ENCODE measurements at regions not wholly inside any gene's neighbourhood (a gene's known extent, or its start where the extent isn't known, plus 50 kb on each side); places are given as distances from the start of the nearest gene placed in this dataset.

DNA sequence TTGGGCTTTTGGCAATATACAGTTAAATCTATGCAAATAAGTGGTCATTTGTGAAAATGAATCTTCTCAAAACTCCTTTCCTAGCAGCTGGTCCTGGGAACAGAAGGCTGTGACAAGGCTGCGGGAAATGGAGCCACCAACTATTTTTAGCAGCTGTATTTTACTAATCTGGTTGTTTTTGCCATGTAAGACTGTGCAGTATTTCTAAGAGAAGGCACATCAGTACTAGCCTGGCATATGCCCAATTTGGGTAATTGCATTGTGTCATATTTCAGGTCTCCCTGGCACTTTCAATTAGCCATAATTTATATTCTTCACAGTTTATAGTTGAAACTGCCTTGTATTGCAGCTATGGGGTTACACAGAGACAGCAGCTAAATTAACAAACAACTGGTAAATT is 109.6 kb downstream of the MANEA start (continued):
- TF ChIP-seq, protein P1, sequence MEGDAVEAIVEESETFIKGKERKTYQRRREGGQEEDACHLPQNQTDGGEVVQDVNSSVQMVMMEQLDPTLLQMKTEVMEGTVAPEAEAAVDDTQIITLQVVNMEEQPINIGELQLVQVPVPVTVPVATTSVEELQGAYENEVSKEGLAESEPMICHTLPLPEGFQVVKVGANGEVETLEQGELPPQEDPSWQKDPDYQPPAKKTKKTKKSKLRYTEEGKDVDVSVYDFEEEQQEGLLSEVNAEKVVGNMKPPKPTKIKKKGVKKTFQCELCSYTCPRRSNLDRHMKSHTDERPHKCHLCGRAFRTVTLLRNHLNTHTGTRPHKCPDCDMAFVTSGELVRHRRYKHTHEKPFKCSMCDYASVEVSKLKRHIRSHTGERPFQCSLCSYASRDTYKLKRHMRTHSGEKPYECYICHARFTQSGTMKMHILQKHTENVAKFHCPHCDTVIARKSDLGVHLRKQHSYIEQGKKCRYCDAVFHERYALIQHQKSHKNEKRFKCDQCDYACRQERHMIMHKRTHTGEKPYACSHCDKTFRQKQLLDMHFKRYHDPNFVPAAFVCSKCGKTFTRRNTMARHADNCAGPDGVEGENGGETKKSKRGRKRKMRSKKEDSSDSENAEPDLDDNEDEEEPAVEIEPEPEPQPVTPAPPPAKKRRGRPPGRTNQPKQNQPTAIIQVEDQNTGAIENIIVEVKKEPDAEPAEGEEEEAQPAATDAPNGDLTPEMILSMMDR (conservative IDR thresholded peaks at IDR 0.05; ENCODE audit: low read depth in 2 of 2) = no peak

DNA sequence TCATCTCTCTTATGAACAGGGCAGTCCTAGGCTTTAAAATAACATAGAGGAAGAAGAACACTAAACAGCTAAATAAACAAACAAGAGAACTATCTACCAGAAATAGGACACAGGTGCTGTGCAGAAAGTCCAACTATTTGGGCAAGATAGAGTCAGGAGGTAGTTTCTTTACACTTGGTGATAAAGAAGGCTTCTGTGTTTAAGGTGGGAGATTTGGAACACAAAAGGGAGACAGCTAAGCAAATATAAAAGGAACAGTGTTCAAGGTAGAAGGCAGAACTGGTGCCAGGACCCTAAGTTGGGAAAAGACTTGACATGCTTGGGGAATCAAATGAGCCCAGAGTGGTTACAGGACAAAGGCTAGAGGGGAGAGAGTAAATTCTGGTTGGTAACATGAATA is 110.5 kb downstream of the MANEA start:
- Mint-ChIP-seq H3K4me1 (peaks cover 31% of the 10 kb centered on the region), H3K27me3 (ENCODE audit: insufficient read depth, low read depth, poor library complexity) (no peaks in the 10 kb centered on the region)
- no peak for ATAC-seq

More for the DNA sequence above, 110.5 kb downstream of the MANEA start:
- no peaks in the 10 kb centered on the region for H3K27me3 ChIP-seq (ENCODE audit: insufficient read depth)
- no peak for DNase-seq (ENCODE audit: low spot score)
- no peaks in the 10 kb centered on the region for H4K20me1 ChIP-seq (replicated peaks; ENCODE audit: insufficient read depth)
- Mint-ChIP-seq H3K4me3 (no peak overlapping the region), H3K27ac (no peak overlapping the region), H3K9me3 (no peaks in the 10 kb centered on the region), H3K36me3 (ENCODE audit: low read depth) (no peaks in the 10 kb centered on the region)
- H3K79me2 ChIP-seq (replicated peaks; ENCODE audit: insufficient read depth) = no peaks in the 10 kb centered on the region
- H3K4me1 ChIP-seq (ENCODE audit: insufficient read depth) = peaks cover 17% of the 10 kb centered on the region
- H3K36me3 ChIP-seq (ENCODE audit: insufficient read depth) = no peaks in the 10 kb centered on the region
- H2AFZ ChIP-seq = peak overlapping the region; percentile 15; the same call in 1 of the 2 replicates
- TF ChIP-seq, protein P2, sequence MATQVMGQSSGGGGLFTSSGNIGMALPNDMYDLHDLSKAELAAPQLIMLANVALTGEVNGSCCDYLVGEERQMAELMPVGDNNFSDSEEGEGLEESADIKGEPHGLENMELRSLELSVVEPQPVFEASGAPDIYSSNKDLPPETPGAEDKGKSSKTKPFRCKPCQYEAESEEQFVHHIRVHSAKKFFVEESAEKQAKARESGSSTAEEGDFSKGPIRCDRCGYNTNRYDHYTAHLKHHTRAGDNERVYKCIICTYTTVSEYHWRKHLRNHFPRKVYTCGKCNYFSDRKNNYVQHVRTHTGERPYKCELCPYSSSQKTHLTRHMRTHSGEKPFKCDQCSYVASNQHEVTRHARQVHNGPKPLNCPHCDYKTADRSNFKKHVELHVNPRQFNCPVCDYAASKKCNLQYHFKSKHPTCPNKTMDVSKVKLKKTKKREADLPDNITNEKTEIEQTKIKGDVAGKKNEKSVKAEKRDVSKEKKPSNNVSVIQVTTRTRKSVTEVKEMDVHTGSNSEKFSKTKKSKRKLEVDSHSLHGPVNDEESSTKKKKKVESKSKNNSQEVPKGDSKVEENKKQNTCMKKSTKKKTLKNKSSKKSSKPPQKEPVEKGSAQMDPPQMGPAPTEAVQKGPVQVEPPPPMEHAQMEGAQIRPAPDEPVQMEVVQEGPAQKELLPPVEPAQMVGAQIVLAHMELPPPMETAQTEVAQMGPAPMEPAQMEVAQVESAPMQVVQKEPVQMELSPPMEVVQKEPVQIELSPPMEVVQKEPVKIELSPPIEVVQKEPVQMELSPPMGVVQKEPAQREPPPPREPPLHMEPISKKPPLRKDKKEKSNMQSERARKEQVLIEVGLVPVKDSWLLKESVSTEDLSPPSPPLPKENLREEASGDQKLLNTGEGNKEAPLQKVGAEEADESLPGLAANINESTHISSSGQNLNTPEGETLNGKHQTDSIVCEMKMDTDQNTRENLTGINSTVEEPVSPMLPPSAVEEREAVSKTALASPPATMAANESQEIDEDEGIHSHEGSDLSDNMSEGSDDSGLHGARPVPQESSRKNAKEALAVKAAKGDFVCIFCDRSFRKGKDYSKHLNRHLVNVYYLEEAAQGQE (IDR thresholded peaks at IDR 0.05; ENCODE audit: unreplicated experiment) = no peak
- TF ChIP-seq CREB1 (CRISPR knock-in tag; IDR thresholded peaks at IDR 0.05; ENCODE audit: low read depth) (no peak), JUNB (IDR thresholded peaks at IDR 0.05; ENCODE audit: unreplicated experiment) (no peak), POLR2AphosphoS5 (IDR thresholded peaks at IDR 0.05; ENCODE audit: low read depth) (no peak), EZH2phosphoT487 (IDR thresholded peaks at IDR 0.05; ENCODE audit: unreplicated experiment) (no peak), ZNF114 (CRISPR knock-in tag; IDR thresholded peaks at IDR 0.05) (no peak), EZH2 (IDR thresholded peaks at IDR 0.05; ENCODE audit: low read depth, unreplicated experiment) (no peak), NANOG (IDR thresholded peaks at IDR 0.05; ENCODE audit: borderline replicate concordance) (no peak), ZNF331 (CRISPR knock-in tag; IDR thresholded peaks at IDR 0.05; ENCODE audit: low read depth) (no peak), STAT1 (IDR thresholded peaks at IDR 0.05; ENCODE audit: unreplicated experiment) (no peak)
- TF ChIP-seq, protein P1 (conservative IDR thresholded peaks at IDR 0.05; ENCODE audit: low read depth in 2 of 2) = no peak
- TF ChIP-seq, protein P3, sequence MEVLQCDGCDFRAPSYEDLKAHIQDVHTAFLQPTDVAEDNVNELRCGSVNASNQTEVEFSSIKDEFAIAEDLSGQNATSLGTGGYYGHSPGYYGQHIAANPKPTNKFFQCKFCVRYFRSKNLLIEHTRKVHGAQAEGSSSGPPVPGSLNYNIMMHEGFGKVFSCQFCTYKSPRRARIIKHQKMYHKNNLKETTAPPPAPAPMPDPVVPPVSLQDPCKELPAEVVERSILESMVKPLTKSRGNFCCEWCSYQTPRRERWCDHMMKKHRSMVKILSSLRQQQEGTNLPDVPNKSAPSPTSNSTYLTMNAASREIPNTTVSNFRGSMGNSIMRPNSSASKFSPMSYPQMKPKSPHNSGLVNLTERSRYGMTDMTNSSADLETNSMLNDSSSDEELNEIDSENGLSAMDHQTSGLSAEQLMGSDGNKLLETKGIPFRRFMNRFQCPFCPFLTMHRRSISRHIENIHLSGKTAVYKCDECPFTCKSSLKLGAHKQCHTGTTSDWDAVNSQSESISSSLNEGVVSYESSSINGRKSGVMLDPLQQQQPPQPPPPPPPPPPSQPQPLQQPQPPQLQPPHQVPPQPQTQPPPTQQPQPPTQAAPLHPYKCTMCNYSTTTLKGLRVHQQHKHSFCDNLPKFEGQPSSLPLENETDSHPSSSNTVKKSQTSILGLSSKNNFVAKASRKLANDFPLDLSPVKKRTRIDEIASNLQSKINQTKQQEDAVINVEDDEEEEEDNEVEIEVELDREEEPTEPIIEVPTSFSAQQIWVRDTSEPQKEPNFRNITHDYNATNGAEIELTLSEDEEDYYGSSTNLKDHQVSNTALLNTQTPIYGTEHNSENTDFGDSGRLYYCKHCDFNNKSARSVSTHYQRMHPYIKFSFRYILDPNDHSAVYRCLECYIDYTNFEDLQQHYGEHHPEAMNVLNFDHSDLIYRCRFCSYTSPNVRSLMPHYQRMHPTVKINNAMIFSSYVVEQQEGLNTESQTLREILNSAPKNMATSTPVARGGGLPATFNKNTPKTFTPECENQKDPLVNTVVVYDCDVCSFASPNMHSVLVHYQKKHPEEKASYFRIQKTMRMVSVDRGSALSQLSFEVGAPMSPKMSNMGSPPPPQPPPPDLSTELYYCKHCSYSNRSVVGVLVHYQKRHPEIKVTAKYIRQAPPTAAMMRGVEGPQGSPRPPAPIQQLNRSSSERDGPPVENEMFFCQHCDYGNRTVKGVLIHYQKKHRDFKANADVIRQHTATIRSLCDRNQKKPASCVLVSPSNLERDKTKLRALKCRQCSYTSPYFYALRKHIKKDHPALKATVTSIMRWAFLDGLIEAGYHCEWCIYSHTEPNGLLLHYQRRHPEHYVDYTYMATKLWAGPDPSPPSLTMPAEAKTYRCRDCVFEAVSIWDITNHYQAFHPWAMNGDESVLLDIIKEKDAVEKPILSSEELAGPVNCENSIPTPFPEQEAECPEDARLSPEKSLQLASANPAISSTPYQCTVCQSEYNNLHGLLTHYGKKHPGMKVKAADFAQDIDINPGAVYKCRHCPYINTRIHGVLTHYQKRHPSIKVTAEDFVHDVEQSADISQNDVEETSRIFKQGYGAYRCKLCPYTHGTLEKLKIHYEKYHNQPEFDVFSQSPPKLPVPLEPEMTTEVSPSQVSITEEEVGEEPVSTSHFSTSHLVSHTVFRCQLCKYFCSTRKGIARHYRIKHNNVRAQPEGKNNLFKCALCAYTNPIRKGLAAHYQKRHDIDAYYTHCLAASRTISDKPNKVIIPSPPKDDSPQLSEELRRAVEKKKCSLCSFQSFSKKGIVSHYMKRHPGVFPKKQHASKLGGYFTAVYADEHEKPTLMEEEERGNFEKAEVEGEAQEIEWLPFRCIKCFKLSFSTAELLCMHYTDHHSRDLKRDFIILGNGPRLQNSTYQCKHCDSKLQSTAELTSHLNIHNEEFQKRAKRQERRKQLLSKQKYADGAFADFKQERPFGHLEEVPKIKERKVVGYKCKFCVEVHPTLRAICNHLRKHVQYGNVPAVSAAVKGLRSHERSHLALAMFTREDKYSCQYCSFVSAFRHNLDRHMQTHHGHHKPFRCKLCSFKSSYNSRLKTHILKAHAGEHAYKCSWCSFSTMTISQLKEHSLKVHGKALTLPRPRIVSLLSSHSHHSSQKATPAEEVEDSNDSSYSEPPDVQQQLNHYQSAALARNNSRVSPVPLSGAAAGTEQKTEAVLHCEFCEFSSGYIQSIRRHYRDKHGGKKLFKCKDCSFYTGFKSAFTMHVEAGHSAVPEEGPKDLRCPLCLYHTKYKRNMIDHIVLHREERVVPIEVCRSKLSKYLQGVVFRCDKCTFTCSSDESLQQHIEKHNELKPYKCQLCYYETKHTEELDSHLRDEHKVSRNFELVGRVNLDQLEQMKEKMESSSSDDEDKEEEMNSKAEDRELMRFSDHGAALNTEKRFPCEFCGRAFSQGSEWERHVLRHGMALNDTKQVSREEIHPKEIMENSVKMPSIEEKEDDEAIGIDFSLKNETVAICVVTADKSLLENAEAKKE (CRISPR knock-in tag; IDR thresholded peaks at IDR 0.05) = no peak
- H3F3A ChIP-seq (replicated peaks; ENCODE audit: low read depth) = no peaks in the 10 kb centered on the region
- H3K4me2 ChIP-seq = no peak overlapping the region
- H3K27ac ChIP-seq (ENCODE audit: low read depth) = no peak overlapping the region
- H3K9me2 ChIP-seq (ENCODE audit: insufficient read depth) = no peaks in the 10 kb centered on the region
- H3K4me3 ChIP-seq = no peak overlapping the region
